RWPE1 (cell line): ENCODE measurements at regions not wholly inside any gene's neighbourhood (a gene's known extent, or its start where the extent isn't known, plus 50 kb on each side); places are given as distances from the start of the nearest gene placed in this dataset.
"Not testable (repeated sequence)": the region's sequence is repeated elsewhere in the genome, so short reads cannot be mapped to it uniquely, and the experiment has no call there.

Source experiments
- CTCF ChIA-PET: fragments of 350-600 bp; sonication (Branson Sonifier 250); formaldehyde crosslinking; extraction: SDS; loops from one replicate; lab custom pipeline; 2021; lab: Yijun Ruan, JAX
- POLR2A ChIA-PET: fragments of 400-600 bp; formaldehyde crosslinking; extraction: SDS; loops from one replicate; lab custom pipeline; 2020; ENCODE audit warnings: antibody characterized with exemption; ENCODE audit not compliant: low non-redundant PET; lab: Yijun Ruan, JAX
- DNase-seq: peaks from one replicate; pipeline ENCODE4 v3.0.0; 2012; ENCODE audit warnings: low spot score
- H3K27ac ChIP-seq: fragments of 450-650 bp; 2 replicates; pipeline ENCODE4 v1.5.1; 2017
- TF ChIP-seq, protein P1 (sequence below): fragments of 450-650 bp; conservative IDR thresholded peaks from 2 replicates; pipeline ENCODE4 v1.5.1; 2017; ENCODE audit warnings: low read depth, mild to moderate bottlenecking

DNA sequence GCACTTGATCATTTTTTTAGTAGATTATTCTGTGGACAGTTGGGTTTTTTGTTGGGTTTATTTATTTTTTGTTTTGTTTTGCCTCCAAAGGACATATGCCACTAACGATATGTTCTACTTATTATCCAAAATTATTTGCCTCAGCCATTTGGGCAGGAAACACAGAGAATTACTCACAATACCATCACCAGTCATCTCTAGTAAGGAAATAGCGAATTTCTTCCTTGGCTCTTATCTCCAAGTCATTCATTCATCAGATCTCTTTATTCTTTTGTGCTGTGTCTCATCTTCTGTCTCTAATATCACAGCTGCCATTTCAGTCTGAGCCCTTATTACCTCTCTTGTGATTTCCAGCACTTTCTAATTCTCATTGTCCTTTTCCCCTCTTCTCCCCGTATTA is 130.4 kb upstream of the SMLR1 start:
- H3K27ac ChIP-seq, result no peak overlapping the region
- DNase-seq, result no peak
- ChIA-PET CTCF (no interaction called here), POLR2A (no interaction called here)
- TF ChIP-seq, protein P1, sequence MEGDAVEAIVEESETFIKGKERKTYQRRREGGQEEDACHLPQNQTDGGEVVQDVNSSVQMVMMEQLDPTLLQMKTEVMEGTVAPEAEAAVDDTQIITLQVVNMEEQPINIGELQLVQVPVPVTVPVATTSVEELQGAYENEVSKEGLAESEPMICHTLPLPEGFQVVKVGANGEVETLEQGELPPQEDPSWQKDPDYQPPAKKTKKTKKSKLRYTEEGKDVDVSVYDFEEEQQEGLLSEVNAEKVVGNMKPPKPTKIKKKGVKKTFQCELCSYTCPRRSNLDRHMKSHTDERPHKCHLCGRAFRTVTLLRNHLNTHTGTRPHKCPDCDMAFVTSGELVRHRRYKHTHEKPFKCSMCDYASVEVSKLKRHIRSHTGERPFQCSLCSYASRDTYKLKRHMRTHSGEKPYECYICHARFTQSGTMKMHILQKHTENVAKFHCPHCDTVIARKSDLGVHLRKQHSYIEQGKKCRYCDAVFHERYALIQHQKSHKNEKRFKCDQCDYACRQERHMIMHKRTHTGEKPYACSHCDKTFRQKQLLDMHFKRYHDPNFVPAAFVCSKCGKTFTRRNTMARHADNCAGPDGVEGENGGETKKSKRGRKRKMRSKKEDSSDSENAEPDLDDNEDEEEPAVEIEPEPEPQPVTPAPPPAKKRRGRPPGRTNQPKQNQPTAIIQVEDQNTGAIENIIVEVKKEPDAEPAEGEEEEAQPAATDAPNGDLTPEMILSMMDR, result no peak

DNA sequence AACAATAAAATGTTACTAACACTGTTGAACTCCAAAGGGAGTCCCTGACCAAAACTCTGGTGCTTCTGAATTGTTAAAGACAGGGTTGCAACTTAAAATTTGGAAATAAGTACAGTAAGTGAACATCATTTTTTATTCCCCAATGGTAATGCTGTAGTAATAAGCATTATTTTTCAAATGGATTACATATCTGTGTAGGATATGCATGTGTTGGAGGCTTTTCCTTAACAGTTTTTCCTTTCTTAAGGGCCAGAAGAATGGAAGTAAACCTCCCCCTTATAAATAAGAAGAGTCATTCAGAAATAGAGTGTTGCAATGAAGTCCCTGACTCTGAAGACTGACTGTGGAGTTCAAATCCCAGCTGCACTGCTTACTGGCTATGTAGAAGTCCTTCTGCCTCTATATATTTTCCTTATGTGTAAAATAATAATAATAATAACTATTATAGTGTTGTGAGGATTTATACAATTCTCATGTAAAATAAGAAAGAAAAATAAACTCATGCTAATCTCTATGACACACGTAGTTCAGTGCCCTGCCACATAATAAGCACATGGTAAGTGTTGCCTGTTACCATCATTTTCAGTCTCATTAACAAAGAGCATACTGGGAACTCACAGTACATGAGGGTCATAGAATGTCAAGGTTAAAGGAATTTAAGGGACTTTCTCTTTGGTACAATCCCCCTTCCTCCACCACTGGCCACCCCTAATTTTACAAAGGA is 129.8 kb upstream of the SMLR1 start:
- H3K27ac ChIP-seq, result no peak overlapping the region
- no peak for DNase-seq
- TF ChIP-seq, protein P1, result no peak
- CTCF ChIA-PET, result interaction anchor here (0.8 to 2.7 kb wide), 6 partner anchors 60 to 375 kb away, joined by 3 to 18 read pairs (median 4); partner anchors contain the start of gene TMEM200A
- POLR2A ChIA-PET, result no interaction called here

DNA sequence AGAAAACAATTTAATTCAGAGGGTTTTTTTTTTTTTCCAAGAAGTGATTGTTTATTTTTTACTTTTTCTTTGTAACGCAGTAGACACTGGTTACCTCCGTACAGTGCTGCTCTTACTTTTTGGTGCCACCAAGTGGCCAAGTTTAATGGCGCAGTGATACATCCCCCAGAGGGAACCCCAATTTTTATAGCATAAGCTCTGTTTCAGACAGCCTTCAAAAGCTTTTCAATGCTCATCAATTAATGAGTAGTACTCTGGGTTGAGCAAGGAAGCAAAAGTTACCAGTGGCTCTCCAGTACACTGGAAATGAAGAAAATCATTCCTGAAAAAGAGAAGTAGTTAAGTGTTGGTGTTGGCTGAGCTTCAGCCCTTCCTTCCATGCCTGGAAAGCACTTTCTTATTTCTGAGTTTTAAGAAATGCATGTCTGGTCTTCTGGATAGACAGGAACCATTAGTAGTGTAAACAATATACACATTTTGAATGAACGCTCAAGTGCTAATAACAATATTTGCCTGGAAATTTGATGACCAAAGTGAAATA is 129.1 kb upstream of the SMLR1 start:
- TF ChIP-seq, protein P1, result peak; percentile 90
- DNase-seq, result peak; percentile 60
- ChIA-PET CTCF (interaction anchor here (0.5 to 2.7 kb wide), 14 partner anchors 11 to 933 kb away, joined by 3 to 18 read pairs (median 3); partner anchors contain the start of gene TMEM200A), POLR2A (no interaction called here)
- H3K27ac ChIP-seq, result no peak overlapping the region

DNA sequence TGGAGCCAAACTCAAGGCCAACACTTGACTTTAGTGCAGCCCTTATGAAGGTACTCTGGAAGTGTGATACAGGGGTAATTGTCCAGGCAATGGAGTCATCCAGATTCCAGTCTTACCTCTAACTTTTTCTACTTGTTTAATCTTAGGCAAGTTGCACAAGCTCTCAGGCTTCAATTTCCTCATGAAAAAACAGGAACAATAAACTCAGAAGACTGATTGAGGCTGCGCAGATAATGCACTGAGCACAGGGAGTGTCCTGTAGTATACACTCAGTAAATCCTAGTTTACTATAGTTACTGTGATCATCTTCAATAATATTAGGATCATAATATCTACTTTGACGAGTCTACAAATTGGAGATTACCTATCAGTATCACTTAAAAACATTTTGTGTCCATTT is 127.5 kb upstream of the SMLR1 start:
- POLR2A ChIA-PET, result no interaction called here
- no peak overlapping the region for H3K27ac ChIP-seq
- DNase-seq, result no peak
- TF ChIP-seq, protein P1, result no peak
- CTCF ChIA-PET, result interaction anchor here (2.7 kb wide), 1 partner anchor 378 kb away, joined by 18 read pairs; no protein-coding TSS in a partner anchor

DNA sequence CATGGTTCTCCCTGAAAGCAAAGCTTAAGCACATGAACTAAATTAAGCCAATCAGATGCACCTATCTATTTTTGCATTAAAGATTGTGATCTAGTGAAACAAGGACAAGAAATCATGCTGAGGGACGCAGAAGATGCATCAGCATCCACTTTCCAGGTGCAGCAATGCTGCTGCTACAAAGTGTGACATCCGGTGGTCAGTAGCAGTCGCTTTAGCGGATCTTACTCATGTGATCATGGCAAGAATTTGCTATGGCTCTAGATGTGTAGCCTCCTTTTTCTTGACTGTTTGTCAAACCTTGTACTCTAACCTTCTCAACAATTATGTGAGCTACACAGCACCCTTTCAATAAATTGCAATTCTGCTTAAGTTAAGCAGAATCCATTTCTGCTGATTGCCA is 126.8 kb upstream of the SMLR1 start:
- POLR2A ChIA-PET, result no interaction called here
- no peak for DNase-seq
- H3K27ac ChIP-seq, result no peak overlapping the region
- CTCF ChIA-PET, result interaction anchor here (2.7 kb wide), 1 partner anchor 378 kb away, joined by 18 read pairs; no protein-coding TSS in a partner anchor
- TF ChIP-seq, protein P1, result no peak

DNA sequence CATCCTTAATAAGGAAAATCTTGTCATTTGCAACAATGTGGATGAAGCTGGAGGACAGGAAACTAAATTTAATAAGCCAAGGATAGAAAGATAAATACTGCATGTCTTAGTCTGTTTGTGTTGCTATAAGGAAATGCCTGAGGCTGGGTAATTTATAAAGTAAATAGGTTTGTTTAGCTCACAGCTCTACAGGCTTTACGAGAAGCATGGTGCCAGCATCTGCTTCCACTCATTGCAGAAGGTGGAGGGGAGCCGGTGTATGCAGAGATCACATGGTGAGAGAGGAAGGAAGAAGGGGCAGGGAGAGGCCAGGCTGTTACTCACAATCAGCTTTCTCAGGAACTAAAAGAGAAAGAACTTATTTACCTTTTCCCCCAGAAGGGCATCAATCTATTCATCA is 118.9 kb upstream of the SMLR1 start:
- TF ChIP-seq, protein P1, result no peak
- no peak overlapping the region for H3K27ac ChIP-seq
- ChIA-PET POLR2A (no interaction called here), CTCF (interaction anchor here (0.8 to 1.0 kb wide), 2 partner anchors 391 to 677 kb away, joined by 3 to 4 read pairs; no protein-coding TSS in a partner anchor)
- DNase-seq, result no peak

DNA sequence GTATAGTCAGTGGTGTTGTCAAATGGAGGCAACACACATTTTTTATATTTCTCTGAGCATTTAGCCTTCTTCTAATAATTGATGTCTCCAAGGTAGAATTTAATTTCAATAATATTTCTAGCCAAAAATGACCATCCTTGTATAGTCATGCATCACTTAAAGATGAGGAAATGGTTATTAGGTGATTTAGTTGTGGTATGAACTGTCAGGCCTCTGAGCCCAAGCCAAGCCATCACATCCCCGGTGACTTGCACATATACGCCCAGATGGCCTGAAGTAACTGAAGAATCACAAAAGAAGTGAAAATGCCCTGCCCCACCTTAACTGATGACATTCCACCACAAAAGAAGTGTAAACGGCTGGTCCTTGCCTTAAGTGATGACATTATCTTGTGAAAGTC is 115.6 kb upstream of the SMLR1 start:
- CTCF ChIA-PET, DNase-seq, H3K27ac ChIP-seq, POLR2A ChIA-PET: not testable (repeated sequence)
